Effector memory CD8-positive, alpha-beta T cell (primary cell): ENCODE measurements at regions not wholly inside any gene's neighbourhood (a gene's known extent, or its start where the extent isn't known, plus 50 kb on each side); places are given as distances from the start of the nearest gene placed in this dataset.
"Not testable (repeated sequence)": the region's sequence is repeated elsewhere in the genome, so short reads cannot be mapped to it uniquely, and the experiment has no call there.

Source experiments
- ATAC-seq: fragments of 150-1000 bp; cut with Tn5 transposase; replicated peaks from 2 replicates; pipeline ENCODE4 v1.10.0; 2021; ENCODE audit warnings: mild to moderate bottlenecking, moderate library complexity
- DNase-seq, 3 experiments: peaks; one replicate each; pipeline ENCODE4 v3.0.0; 2021
- H3K27ac Mint-ChIP-seq, 2 donors: one replicate each; pipeline ENCODE4 v1.8.0; 2022; ENCODE audit warnings: mild to moderate bottlenecking in 2 of 2, mixed read lengths in 2 of 2, moderate library complexity in 2 of 2
- H3K27me3 Mint-ChIP-seq, 2 donors: one replicate each; pipeline ENCODE4 v1.8.0; 2022; ENCODE audit warnings: mixed read lengths in 2 of 2
- H3K36me3 Mint-ChIP-seq: one replicate; pipeline ENCODE4 v1.8.0; 2022; ENCODE audit warnings: mild to moderate bottlenecking, moderate library complexity, mixed read lengths; ENCODE audit not compliant: insufficient read depth
- H3K4me1 Mint-ChIP-seq, 2 donors: one replicate each; pipeline ENCODE4 v1.8.0; 2022; ENCODE audit warnings: low read depth in 2 of 2, mixed read lengths in 2 of 2
- H3K4me3 Mint-ChIP-seq, 2 donors: one replicate each; pipeline ENCODE4 v1.8.0; 2022; ENCODE audit warnings: mild to moderate bottlenecking in 2 of 2, mixed read lengths in 2 of 2, moderate library complexity in 2 of 2
- H3K9me3 Mint-ChIP-seq, 2 donors: one replicate each; pipeline ENCODE4 v1.8.0; 2022; ENCODE audit warnings: mixed read lengths in 2 of 2

DNA sequence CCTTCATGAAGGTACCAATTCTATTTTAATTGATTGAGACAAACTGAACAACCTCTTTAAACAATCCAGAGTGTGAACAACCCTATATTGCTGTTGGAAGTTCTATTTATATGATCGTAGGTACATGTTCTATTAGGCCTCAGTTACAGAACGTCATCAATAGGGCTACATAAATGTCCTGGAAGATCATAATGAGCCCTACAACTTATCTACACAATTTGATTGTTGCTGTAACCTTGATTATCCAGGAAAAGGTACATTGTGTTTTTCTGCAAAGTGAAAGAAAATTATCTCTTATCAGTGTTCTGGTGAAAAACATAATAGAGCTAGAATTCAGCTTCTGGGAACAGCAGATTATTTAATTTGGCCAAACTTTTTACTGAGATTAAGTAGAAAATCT, 612.9 kb downstream of the GALC start:
- ATAC-seq = no peak
- Mint-ChIP-seq H3K36me3 (peaks cover 3% of the 10 kb centered on the region), H3K9me3 (peaks cover 9 to 10% of the 10 kb centered on the region in 2 donors), H3K27me3 (no peaks in the 10 kb centered on the region), H3K4me3 (no peak overlapping the region), H3K4me1 (no peaks in the 10 kb centered on the region), H3K27ac (no peak overlapping the region)
- DNase-seq = no peak

DNA sequence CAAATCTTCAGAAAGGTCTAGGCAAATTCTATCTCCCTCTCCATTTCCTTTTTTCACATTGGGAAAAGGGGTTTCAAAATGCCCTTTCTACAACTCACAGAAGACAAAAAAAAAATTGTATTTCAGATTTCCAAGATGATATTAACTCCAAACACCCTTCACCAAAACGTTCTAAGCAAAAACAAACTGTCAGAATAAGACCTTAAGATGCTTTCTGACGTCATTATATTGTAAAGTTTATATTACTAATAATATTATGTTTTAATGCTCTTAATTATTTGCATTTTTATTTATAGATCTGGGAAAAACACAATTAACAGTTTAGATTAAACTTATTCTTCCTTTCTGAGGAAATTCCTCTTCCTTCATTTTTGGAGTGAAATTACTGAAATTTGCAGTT, 624.2 kb downstream of the GALC start:
- H3K4me1 Mint-ChIP-seq = no peaks in the 10 kb centered on the region
- peaks cover 4 to 16% of the 10 kb centered on the region in 2 donors for H3K9me3 Mint-ChIP-seq
- no peaks in the 10 kb centered on the region for H3K27me3 Mint-ChIP-seq
- no peak overlapping the region for H3K4me3 Mint-ChIP-seq
- no peaks in the 10 kb centered on the region for H3K36me3 Mint-ChIP-seq
- DNase-seq (no peak), ATAC-seq (no peak)
- H3K27ac Mint-ChIP-seq = no peak overlapping the region

DNA sequence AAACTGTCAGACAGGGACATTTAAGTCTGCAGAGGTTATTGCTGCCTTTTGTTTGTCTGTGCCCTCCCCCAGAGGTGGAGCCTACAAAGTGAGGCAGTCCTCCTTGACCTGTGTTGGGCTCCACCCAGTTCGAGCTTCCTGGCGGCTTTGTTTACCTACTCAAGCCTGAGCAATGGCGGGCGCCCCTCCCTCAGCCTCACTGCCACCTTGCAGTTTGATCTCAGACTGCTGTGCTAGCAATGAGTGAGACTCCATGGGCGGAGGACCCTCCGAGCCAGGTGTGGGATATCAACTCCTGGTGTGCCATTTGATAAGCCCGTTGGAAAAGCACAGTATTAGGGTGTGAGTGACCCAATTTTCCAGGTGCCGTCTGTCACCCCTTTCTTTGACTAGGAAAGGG, 632.7 kb downstream of the GALC start:
- not testable (repeated sequence) for ATAC-seq, H3K4me1 Mint-ChIP-seq, H3K27me3 Mint-ChIP-seq, H3K27ac Mint-ChIP-seq, H3K36me3 Mint-ChIP-seq, H3K4me3 Mint-ChIP-seq, DNase-seq
- H3K9me3 Mint-ChIP-seq = peaks cover 0 to 12% of the 10 kb centered on the region in 2 donors

DNA sequence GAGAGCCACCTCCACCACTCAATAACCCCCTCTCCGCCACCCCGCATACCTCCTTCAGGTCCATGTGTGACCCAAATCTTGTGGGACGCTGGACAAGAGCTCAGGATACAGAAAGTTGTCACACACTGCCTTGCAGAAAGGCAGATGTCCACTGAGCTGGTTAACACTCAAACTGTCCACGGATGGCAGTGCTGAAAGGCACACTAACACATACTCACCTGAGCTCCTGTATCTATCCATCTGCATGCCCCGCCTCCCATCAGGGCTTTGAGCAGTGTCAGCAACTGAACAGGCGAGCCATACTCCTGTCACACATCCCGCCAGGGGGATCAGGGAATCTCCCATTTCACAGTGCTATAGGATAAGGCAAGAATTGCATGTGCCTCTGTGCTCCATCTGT, 642.0 kb downstream of the GALC start:
- ATAC-seq (no peak), DNase-seq (no peak)
- H3K4me1 Mint-ChIP-seq = no peaks in the 10 kb centered on the region
- no peak overlapping the region for H3K27ac Mint-ChIP-seq
- peaks cover 0 to 9% of the 10 kb centered on the region in 2 donors for H3K9me3 Mint-ChIP-seq
- H3K4me3 Mint-ChIP-seq = no peak overlapping the region
- H3K36me3 Mint-ChIP-seq = no peaks in the 10 kb centered on the region
- H3K27me3 Mint-ChIP-seq = no peaks in the 10 kb centered on the region

DNA sequence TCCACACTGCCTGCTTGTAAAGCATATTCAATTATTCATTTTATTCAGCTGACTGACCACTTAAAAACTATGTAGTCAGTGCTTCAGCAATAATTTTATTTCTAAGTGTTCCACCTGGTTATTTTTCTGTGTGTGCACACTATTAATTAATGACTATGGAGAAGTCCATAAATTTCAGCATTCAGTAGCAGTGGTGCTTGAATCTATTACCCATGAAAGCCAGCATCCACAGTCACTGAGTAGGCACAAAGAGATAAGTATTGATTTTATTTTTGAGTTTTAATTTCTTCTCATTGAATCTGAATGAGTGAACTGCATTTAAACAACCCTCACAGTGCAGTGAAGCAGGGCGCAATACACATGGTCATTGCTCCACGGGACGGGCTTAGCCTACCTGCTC, 643.1 kb downstream of the GALC start:
- Mint-ChIP-seq H3K4me1 (no peaks in the 10 kb centered on the region), H3K27ac (no peak overlapping the region), H3K36me3 (no peaks in the 10 kb centered on the region), H3K9me3 (peaks cover 0 to 9% of the 10 kb centered on the region in 2 donors), H3K27me3 (no peaks in the 10 kb centered on the region), H3K4me3 (no peak overlapping the region)
- ATAC-seq (no peak), DNase-seq (no peak)

DNA sequence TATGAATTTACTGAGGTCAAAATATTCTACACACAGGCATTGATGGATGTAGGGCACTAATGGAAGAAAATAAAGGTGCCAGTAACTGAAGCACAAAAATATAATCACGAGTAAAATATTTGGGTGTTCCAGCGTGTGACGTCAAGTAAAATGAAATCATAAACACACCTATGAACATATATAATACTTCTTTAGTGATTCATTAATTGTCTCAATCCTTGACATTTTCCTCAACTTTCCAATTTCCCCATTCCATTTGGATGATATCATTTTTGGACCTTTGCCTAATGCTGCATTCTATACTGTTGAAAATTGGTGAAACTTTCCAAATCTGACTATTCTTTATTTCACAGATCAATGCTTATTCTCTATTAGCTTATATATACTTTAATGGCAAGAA, 649.3 kb downstream of the GALC start:
- H3K4me3 Mint-ChIP-seq = no peak overlapping the region
- ATAC-seq = no peak

DNA sequence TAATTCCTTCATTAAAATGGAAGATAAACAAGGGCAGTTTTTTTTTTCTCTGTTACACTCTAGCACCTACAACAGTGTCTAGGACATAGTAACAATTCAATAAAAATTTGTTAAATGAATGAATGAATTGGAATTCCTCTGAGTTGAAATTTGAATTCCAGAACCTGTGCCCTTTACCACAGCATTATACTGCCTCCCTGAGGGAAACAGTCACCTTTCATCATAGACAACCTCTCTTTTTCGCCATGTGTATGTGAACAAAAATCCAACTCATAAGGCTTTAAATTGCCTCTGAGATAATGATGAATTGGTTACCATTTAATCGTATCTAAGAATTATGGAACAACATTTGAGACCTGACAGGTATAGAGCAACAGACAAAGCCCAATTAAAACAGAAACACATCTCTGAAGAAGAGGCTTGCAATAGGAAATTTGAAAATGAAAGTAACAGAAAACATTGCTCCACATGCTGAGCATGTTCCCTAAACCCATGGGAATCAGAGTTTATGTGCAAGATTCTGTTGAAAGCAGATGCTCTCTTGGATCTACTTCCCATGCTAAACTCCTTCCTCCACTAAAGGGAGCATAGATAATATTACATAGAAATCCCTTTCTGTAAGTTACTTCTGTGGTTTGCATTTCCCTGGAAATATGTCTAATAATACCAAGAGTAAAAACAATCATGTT, 657.8 kb downstream of the GALC start:
- Mint-ChIP-seq H3K4me3 (no peak overlapping the region), H3K27ac (no peak overlapping the region), H3K36me3 (no peaks in the 10 kb centered on the region), H3K9me3 (peaks cover 1 to 7% of the 10 kb centered on the region in 2 donors), H3K4me1 (no peaks in the 10 kb centered on the region), H3K27me3 (no peaks in the 10 kb centered on the region)
- no peak for ATAC-seq
- no peak for DNase-seq

More for the DNA sequence above, 649.3 kb downstream of the GALC start:
- no peak overlapping the region for H3K27ac Mint-ChIP-seq
- no peak for DNase-seq
- H3K4me1 Mint-ChIP-seq = no peaks in the 10 kb centered on the region
- H3K27me3 Mint-ChIP-seq = no peaks in the 10 kb centered on the region
- no peaks in the 10 kb centered on the region for H3K36me3 Mint-ChIP-seq
- H3K9me3 Mint-ChIP-seq = peaks cover 0 to 6% of the 10 kb centered on the region in 2 donors

DNA sequence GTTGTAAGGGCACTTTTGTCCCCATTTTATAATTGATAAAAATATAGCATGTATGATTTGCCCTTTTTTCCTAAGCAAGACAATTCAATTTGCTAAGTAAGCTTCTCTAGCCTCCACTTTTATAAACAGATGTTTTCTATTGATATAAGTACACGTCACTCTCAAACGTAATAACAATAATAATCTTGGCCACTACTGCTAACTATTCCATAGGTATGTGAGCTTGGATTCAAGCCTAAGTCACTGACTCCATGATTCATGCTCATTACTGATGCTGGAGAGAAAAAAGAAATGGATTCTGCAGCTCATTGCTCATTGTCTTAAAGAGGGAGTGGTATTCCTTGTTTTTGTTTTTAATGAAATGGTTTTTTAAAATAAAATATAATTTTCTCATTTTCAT, 661.0 kb downstream of the GALC start:
- Mint-ChIP-seq H3K36me3 (no peaks in the 10 kb centered on the region), H3K4me1 (no peaks in the 10 kb centered on the region), H3K27me3 (no peaks in the 10 kb centered on the region), H3K9me3 (peaks cover 1 to 7% of the 10 kb centered on the region in 2 donors), H3K27ac (no peak overlapping the region), H3K4me3 (no peak overlapping the region)
- ATAC-seq (no peak), DNase-seq (no peak)

DNA sequence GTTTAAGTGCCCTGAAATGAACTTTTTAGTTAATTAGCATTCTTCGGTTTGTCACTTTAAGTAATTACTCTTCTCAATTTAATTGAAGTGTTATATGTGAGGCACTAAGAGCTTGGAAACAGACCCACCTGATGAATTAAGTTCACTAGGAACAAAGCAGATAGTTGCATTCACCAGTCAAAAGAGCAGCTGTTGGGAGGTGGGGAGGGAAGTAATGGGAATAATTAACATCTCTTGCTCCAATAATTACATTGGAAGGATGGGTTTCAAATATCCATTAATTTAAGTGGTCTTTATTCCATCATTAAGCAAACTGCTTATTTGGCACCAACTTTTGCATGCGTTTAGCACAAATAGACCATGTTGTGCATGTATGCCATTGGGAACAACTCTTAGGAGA, 667.2 kb downstream of the GALC start:
- H3K27me3 Mint-ChIP-seq = no peaks in the 10 kb centered on the region
- H3K4me1 Mint-ChIP-seq = no peaks in the 10 kb centered on the region
- no peaks in the 10 kb centered on the region for H3K36me3 Mint-ChIP-seq
- ATAC-seq (no peak), DNase-seq (no peak)
- peaks cover 8 to 15% of the 10 kb centered on the region in 2 donors for H3K9me3 Mint-ChIP-seq
- H3K4me3 Mint-ChIP-seq = no peak overlapping the region
- no peak overlapping the region for H3K27ac Mint-ChIP-seq

DNA sequence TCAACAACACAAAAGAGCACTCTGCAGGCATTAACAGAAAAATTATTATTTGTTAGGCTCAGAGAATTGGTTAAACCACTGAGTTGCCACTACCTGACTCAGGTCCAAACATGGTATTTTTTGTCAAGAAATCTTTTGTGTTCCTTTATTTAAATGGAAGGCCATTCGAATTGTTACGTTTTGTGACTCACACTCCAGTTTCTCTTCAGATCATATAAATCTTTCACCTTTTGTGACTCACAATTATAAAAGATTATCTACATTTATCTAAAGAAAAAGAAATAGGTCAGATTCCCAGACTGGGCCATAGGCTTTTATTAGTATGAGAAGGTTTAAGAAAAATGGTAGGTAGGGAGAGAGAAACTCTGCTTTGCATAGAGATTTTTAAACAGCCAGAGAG, 669.8 kb downstream of the GALC start:
- Mint-ChIP-seq H3K4me3 (no peak overlapping the region), H3K4me1 (no peaks in the 10 kb centered on the region), H3K27me3 (no peaks in the 10 kb centered on the region), H3K27ac (no peak overlapping the region), H3K9me3 (peaks cover 8 to 15% of the 10 kb centered on the region in 2 donors), H3K36me3 (no peaks in the 10 kb centered on the region)
- no peak for DNase-seq
- no peak for ATAC-seq

DNA sequence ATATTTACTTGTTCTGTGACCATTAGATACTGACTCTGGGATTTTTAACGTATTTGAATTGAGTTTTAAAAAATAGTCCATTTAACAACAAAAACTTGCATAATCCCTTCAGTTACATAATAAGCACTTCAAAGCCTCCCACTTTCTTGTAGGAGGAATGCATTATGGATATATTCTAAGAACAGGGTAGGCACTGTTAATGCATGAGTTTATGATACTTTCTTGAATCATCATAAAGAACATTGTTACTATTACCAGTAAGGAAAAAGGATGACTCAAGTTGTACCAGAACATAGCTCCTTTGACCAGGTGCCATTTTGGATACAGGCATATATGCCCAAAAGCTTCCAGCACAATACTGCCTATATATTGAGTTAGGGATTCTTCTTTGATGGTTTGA, 671.4 kb downstream of the GALC start:
- Mint-ChIP-seq H3K9me3 (peaks cover 8 to 15% of the 10 kb centered on the region in 2 donors), H3K27me3 (no peaks in the 10 kb centered on the region), H3K4me1 (no peaks in the 10 kb centered on the region), H3K4me3 (no peak overlapping the region), H3K27ac (no peak overlapping the region), H3K36me3 (no peaks in the 10 kb centered on the region)
- ATAC-seq (no peak), DNase-seq (no peak)

DNA sequence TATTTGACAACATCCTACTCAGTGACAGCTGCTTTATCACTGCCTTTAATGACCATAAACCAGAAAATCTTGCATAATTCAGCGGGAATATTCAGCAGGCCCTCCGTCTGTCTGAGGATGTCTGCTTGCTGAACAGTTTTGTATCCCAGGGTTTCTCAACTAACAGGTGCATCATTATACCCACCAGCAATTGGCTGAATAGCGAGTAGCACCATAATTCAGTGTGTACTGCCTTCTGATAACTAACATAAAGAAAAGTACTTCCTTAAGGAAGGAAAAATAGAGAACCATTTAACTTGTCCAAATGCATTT, 680.1 kb downstream of the GALC start:
- no peak overlapping the region for H3K4me3 Mint-ChIP-seq

DNA sequence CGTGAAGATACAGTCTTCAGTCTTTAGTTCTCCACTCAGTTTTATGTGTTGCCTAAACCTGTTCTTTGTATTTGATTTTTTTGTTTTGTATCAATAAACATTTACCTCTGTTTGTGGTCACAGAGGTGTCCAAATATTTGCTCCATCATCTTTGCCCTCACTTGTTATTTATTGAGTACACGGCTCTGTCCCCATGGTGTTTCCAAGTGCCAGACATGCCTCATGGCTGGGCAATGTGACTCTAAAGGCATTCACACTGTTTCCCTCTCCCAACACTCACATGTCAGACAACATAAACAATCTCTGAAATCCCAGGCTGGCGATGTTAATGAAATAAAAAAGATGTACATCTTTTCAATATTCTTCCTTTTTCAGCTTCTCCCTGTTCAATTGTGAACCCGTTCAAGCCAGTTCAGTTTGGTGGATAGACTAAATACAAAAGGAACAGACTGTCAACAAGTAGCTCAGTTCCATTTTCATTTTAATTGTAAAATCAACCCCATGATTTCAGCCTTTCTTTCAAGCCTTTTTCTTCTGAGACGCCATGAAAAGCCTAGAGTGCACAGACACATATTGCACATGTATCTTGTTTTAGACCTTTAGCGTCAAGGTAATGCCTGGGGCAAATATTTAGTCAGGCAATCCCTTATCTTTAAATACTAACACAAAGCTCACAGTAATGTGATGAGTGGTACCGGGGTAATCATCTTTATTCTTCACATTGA, 680.7 kb downstream of the GALC start:
- Mint-ChIP-seq H3K9me3 (peaks cover 10 to 14% of the 10 kb centered on the region in 2 donors), H3K4me1 (no peaks in the 10 kb centered on the region), H3K27ac (no peak overlapping the region), H3K27me3 (no peaks in the 10 kb centered on the region), H3K36me3 (no peaks in the 10 kb centered on the region), H3K4me3 (no peak overlapping the region)
- DNase-seq (no peak), ATAC-seq (no peak)

More for the DNA sequence above, 680.1 kb downstream of the GALC start:
- H3K27me3 Mint-ChIP-seq = no peaks in the 10 kb centered on the region
- no peak for DNase-seq
- no peak for ATAC-seq
- H3K9me3 Mint-ChIP-seq = peaks cover 10 to 14% of the 10 kb centered on the region in 2 donors
- no peak overlapping the region for H3K27ac Mint-ChIP-seq
- no peaks in the 10 kb centered on the region for H3K4me1 Mint-ChIP-seq
- no peaks in the 10 kb centered on the region for H3K36me3 Mint-ChIP-seq

DNA sequence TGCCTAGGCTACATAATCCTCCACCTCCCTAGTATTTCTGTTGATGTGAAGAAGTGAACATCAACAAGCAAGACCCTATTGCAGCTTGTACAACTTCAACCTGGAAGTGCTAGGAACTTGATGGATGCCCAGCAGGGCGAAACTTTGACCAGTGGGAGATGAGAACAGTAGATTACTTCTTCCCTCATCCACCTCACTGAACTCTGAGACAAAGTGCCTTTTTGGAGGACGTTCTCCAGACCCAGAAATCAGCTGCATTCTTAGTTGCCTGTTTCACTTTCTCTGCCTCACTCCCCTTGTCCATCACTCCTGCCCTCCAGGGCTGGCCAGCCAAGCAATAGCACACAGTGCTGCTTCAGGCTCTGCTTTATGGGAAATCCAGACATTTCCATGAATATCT, 683.4 kb downstream of the GALC start:
- no peaks in the 10 kb centered on the region for H3K4me1 Mint-ChIP-seq
- DNase-seq (no peak), ATAC-seq (no peak)
- H3K36me3 Mint-ChIP-seq = no peaks in the 10 kb centered on the region
- H3K27ac Mint-ChIP-seq = no peak overlapping the region
- peaks cover 14 to 16% of the 10 kb centered on the region in 2 donors for H3K9me3 Mint-ChIP-seq
- no peaks in the 10 kb centered on the region for H3K27me3 Mint-ChIP-seq
- no peak overlapping the region for H3K4me3 Mint-ChIP-seq
